IMR-90 (cell line): ENCODE measurements at regions not wholly inside any gene's neighbourhood (a gene's known extent, or its start where the extent isn't known, plus 50 kb on each side); places are given as distances from the start of the nearest gene placed in this dataset.

Source experiments
- ATAC-seq: fragments of 200-7000 bp; cut with Tn5 transposase; 2 replicates; pipeline ENCODE4 v1.9.1; 2020; ENCODE audit warnings: low read depth, mild to moderate bottlenecking, moderate library complexity
- BruUV-seq: library from RNA; stranded (reverse); fragments of 400-500 nt; replicated peaks from 2 replicates; lab custom pipeline; 2021; lab: Mats Ljungman, UMichigan
- CTCF ChIA-PET: fragments of 300-600 bp; formaldehyde crosslinking; extraction: SDS; loops from one replicate; lab custom pipeline; 2021; ENCODE audit warnings: antibody characterized with exemption; lab: Yijun Ruan, JAX
- POLR2A ChIA-PET: fragments of 300-600 bp; sonication (Branson Sonifier 250); formaldehyde crosslinking; loops from one replicate; lab custom pipeline; 2022; ENCODE audit warnings: antibody characterized with exemption; ENCODE audit not compliant: unreplicated experiment; lab: Charles Lee
- DNase-seq: peaks from one replicate; pipeline ENCODE4 v3.0.0; 2013
- H2AFZ ChIP-seq: replicated peaks from 2 replicates; pipeline ENCODE3; 2013; ENCODE audit warnings: low read length, mild to moderate bottlenecking; ENCODE audit not compliant: poor library complexity
- H2AK5ac ChIP-seq: 2 replicates; pipeline ENCODE4 v1.6.1; 2013; ENCODE audit warnings: low read depth, low read length, inconsistent platforms
- H2AK9ac ChIP-seq: replicated peaks from 2 replicates; pipeline ENCODE3; 2013; ENCODE audit warnings: mild to moderate bottlenecking, low read depth, low read length, moderate library complexity; ENCODE audit not compliant: poor library complexity
- H2BK120ac ChIP-seq: 2 replicates; pipeline ENCODE4 v1.6.1; 2013; ENCODE audit warnings: low read depth, low read length, inconsistent platforms
- H2BK15ac ChIP-seq: 3 replicates; pipeline ENCODE4 v1.6.1; 2013; ENCODE audit warnings: low read depth, low read length, inconsistent platforms
- H2BK20ac ChIP-seq: 2 replicates; pipeline ENCODE4 v1.6.1; 2013; ENCODE audit warnings: low read depth, mild to moderate bottlenecking, inconsistent platforms, low read length, moderate library complexity
- H2BK5ac ChIP-seq: 2 replicates; pipeline ENCODE4 v1.6.1; 2013; ENCODE audit warnings: mild to moderate bottlenecking, low read depth, low read length, inconsistent platforms; ENCODE audit not compliant: poor library complexity, severe bottlenecking
- H3K14ac ChIP-seq: replicated peaks from 2 replicates; pipeline ENCODE4 v1.6.1; 2013; ENCODE audit warnings: low read depth, low read length, inconsistent platforms
- H3K18ac ChIP-seq: 2 replicates; pipeline ENCODE4 v1.6.1; 2013; ENCODE audit warnings: low read depth, low read length, control low read depth
- H3K23ac ChIP-seq: 2 replicates; pipeline ENCODE4 v1.6.1; 2013; ENCODE audit warnings: low read depth, low read length, inconsistent platforms
- H3K27ac ChIP-seq: 2 replicates; pipeline ENCODE4 v1.5.1; 2013; ENCODE audit warnings: mild to moderate bottlenecking, control low read depth, low read length; ENCODE audit not compliant: insufficient read depth
- H3K27me3 ChIP-seq: 2 replicates; pipeline ENCODE4 v1.6.1; 2013; ENCODE audit warnings: low read length; ENCODE audit not compliant: control insufficient read depth, insufficient read depth
- H3K36me3 ChIP-seq: 2 replicates; pipeline ENCODE4 v1.6.1; 2013; ENCODE audit warnings: low read length, mixed read lengths; ENCODE audit not compliant: control insufficient read depth, insufficient read depth
- H3K4ac ChIP-seq: 2 replicates; pipeline ENCODE4 v1.6.1; 2013; ENCODE audit warnings: low read depth, low read length, inconsistent platforms
- H3K4me1 ChIP-seq: 2 replicates; pipeline ENCODE4 v1.6.1; 2013; ENCODE audit warnings: low read length, mixed read lengths; ENCODE audit not compliant: control insufficient read depth, insufficient read depth
- H3K4me2 ChIP-seq: 2 replicates; pipeline ENCODE4 v1.6.1; 2013; ENCODE audit warnings: low read depth, mild to moderate bottlenecking, control low read depth, low read length, moderate library complexity
- H3K4me3 ChIP-seq: 2 replicates; pipeline ENCODE4 v1.5.1; 2013; ENCODE audit warnings: low read depth, mild to moderate bottlenecking, control low read depth, low read length, moderate library complexity; ENCODE audit not compliant: insufficient read depth
- H3K56ac ChIP-seq: 2 replicates; pipeline ENCODE4 v1.6.1; 2013; ENCODE audit warnings: low read length, inconsistent platforms; ENCODE audit not compliant: insufficient read depth; ENCODE audit errors: extremely low read depth
- H3K79me1 ChIP-seq, 2 experiments: 2 replicates each; pipeline ENCODE4 v1.6.1; 2013; ENCODE audit warnings: low read length in 2 of 2, inconsistent platforms in 1 of 2, low read depth in 1 of 2
- H3K9ac ChIP-seq: 2 replicates; pipeline ENCODE4 v1.6.1; 2013; ENCODE audit warnings: low read depth, low read length, control low read depth
- H3K9me1 ChIP-seq: 2 replicates; pipeline ENCODE4 v1.6.1; 2013; ENCODE audit warnings: low read length, inconsistent platforms; ENCODE audit not compliant: insufficient read depth
- H3K9me3 ChIP-seq: 2 replicates; pipeline ENCODE4 v1.6.1; 2013; ENCODE audit warnings: low read length; ENCODE audit not compliant: control insufficient read depth, insufficient read depth
- H4K20me1 ChIP-seq: 2 replicates; pipeline ENCODE4 v1.6.1; 2013; ENCODE audit warnings: low read length, inconsistent platforms; ENCODE audit not compliant: insufficient read depth
- H4K5ac ChIP-seq: 2 replicates; pipeline ENCODE4 v1.6.1; 2013; ENCODE audit warnings: mild to moderate bottlenecking, low read depth, low read length, control low read depth
- H4K8ac ChIP-seq, 2 experiments: 2 replicates each; pipeline ENCODE4 v1.6.1; 2013; ENCODE audit warnings: low read depth in 2 of 2, low read length in 2 of 2, control low read depth in 1 of 2, inconsistent platforms in 1 of 2
- H4K91ac ChIP-seq: 2 replicates; pipeline ENCODE4 v1.6.1; 2013; ENCODE audit warnings: low read depth, low read length, inconsistent platforms; ENCODE audit not compliant: insufficient read depth
- BHLHE40 ChIP-seq: fragments of 150-350 bp; IDR thresholded peaks from 2 replicates; pipeline ENCODE4 v1.6.1; 2016; ENCODE audit warnings: mild to moderate bottlenecking, low read depth, low read length
- CEBPB ChIP-seq: IDR thresholded peaks from 2 replicates; pipeline ENCODE4 v1.6.1; 2012; ENCODE audit warnings: low read depth, low read length, improper control_type of control experiment
- ELK1 ChIP-seq: fragments of 150-350 bp; IDR thresholded peaks from 2 replicates; pipeline ENCODE4 v1.6.1; 2016; ENCODE audit warnings: low read depth, mild to moderate bottlenecking, low read length, moderate library complexity, borderline replicate concordance
- FOS ChIP-seq: fragments of 150-350 bp; IDR thresholded peaks from 2 replicates; pipeline ENCODE4 v1.6.1; 2016; ENCODE audit warnings: low read depth, low read length
- MAFK ChIP-seq: IDR thresholded peaks from 2 replicates; pipeline ENCODE4 v1.6.1; 2012; ENCODE audit warnings: low read depth, low read length, improper control_type of control experiment
- MAZ ChIP-seq: IDR thresholded peaks from 2 replicates; pipeline ENCODE4 v1.6.1; 2012; ENCODE audit warnings: low read depth, mild to moderate bottlenecking, low read length, improper control_type of control experiment, moderate library complexity, borderline replicate concordance
- MXI1 ChIP-seq: IDR thresholded peaks from 2 replicates; pipeline ENCODE4 v1.6.1; 2012; ENCODE audit warnings: low read depth, mild to moderate bottlenecking, low read length, moderate library complexity, borderline replicate concordance
- NFE2L2 ChIP-seq: fragments of 150-350 bp; IDR thresholded peaks from 2 replicates; pipeline ENCODE4 v1.6.1; 2016; ENCODE audit warnings: low read depth, mild to moderate bottlenecking, low read length
- POLR2A ChIP-seq: IDR thresholded peaks from 2 replicates; pipeline ENCODE4 v1.6.1; 2012; ENCODE audit warnings: mild to moderate bottlenecking, low read depth, low read length
- RAD21 ChIP-seq: IDR thresholded peaks from 2 replicates; pipeline ENCODE4 v1.6.1; 2012; ENCODE audit warnings: low read length, improper control_type of control experiment
- RCOR1 ChIP-seq: IDR thresholded peaks from 2 replicates; pipeline ENCODE4 v1.6.1; 2012; ENCODE audit warnings: mild to moderate bottlenecking, low read length, improper control_type of control experiment; ENCODE audit not compliant: insufficient replicate concordance
- SMC3 ChIP-seq: fragments of 150-350 bp; IDR thresholded peaks from 2 replicates; pipeline ENCODE4 v1.6.1; 2016; ENCODE audit warnings: low read depth, mild to moderate bottlenecking, antibody characterized with exemption, low read length, moderate library complexity
- USF2 ChIP-seq: fragments of 150-350 bp; IDR thresholded peaks from 2 replicates; pipeline ENCODE4 v1.6.1; 2017; ENCODE audit warnings: mild to moderate bottlenecking, antibody characterized with exemption, low read length, low read depth
- dilution Hi-C: fragments of 300-500 bp; cut with HindIII; formaldehyde crosslinking; loops from one replicate; pipeline ENCODE4 v1.14.3; 2018; ENCODE audit warnings: low sequenced_read_pairs; ENCODE audit not compliant: unreplicated experiment
- in situ Hi-C: fragments of 300-500 bp; cut with MboI; formaldehyde crosslinking; loops from 3 replicates; pipeline ENCODE4 v1.14.3; 2019; ENCODE audit warnings: low sequenced_read_pairs, inconsistent platforms, mixed read lengths
- intact Hi-C: fragments of 100-400 bp; cut with micrococcal nuclease; formaldehyde crosslinking; loops from 2 replicates; pipeline ENCODE4 v1.10.0; 2022

- H3K79me1 ChIP-seq: no peaks in the 10 kb centered on the region
- no peak overlapping the region for H3K18ac ChIP-seq
- CTCF ChIA-PET: interaction anchor here (1.0 to 1.4 kb wide), 3 partner anchors 9 to 298 kb away, joined by 3 to 6 read pairs (median 5); no protein-coding TSS in a partner anchor
- H3K4me2 ChIP-seq: no peak overlapping the region
- no peak overlapping the region for H2AK9ac ChIP-seq
- no peak overlapping the region for H4K8ac ChIP-seq
- no peak overlapping the region for H2AFZ ChIP-seq
- H4K5ac ChIP-seq: no peak overlapping the region
- no peaks in the 10 kb centered on the region for H3K4me1 ChIP-seq
- no peaks in the 10 kb centered on the region for H3K9me3 ChIP-seq
- H4K20me1 ChIP-seq: no peaks in the 10 kb centered on the region
- no peak overlapping the region for H3K14ac ChIP-seq
- no TSS peak for BruUV-seq
- no peak overlapping the region for H2BK20ac ChIP-seq
- H3K9me1 ChIP-seq: no peaks in the 10 kb centered on the region
- H3K27me3 ChIP-seq: peaks cover 11% of the 10 kb centered on the region
- H3K4me3 ChIP-seq: no peak overlapping the region
- no peak overlapping the region for H3K56ac ChIP-seq
- no peak overlapping the region for H3K9ac ChIP-seq
- POLR2A ChIA-PET: no interaction called here
- H2AK5ac ChIP-seq: no peak overlapping the region
- no peak for TF ChIP-seq CEBPB
- TF ChIP-seq FOS: no peak
- TF ChIP-seq MXI1: no peak
- TF ChIP-seq USF2: no peak
- no peak for TF ChIP-seq BHLHE40
- TF ChIP-seq ELK1: no peak
- no peak for TF ChIP-seq POLR2A
- TF ChIP-seq MAZ: no peak
- TF ChIP-seq RAD21: no peak
- TF ChIP-seq MAFK: no peak
- no peak for TF ChIP-seq RCOR1
- no peak for TF ChIP-seq NFE2L2
- no peak for TF ChIP-seq SMC3
- DNase-seq: no peak
- H3K27ac ChIP-seq: no peak overlapping the region
- no peak overlapping the region for H2BK15ac ChIP-seq
- intact Hi-C loops: no loop called here
- H3K4ac ChIP-seq: no peak overlapping the region
- no peak overlapping the region for H4K91ac ChIP-seq
- in situ Hi-C loops: no loop called here
- H3K36me3 ChIP-seq: no peaks in the 10 kb centered on the region
- ATAC-seq: no peak
- no peak overlapping the region for H2BK120ac ChIP-seq
- H2BK5ac ChIP-seq: no peak overlapping the region
- dilution Hi-C loops: loop anchor here (25.0 kb wide), 1 partner anchor 299 kb away; no protein-coding TSS in a partner anchor
- no peak overlapping the region for H3K23ac ChIP-seq
These were observed 196.5 kb upstream of the ZPLD1 start for GRCh38 chr3:102238362-102238761.
